DMS53 treated with DMSO at 0.1 percent for 48 hours (cell line): ENCODE measurements at regions not wholly inside any gene's neighbourhood (a gene's known extent, or its start where the extent isn't known, plus 50 kb on each side); places are given as distances from the start of the nearest gene placed in this dataset.

Source experiments
- DNase-seq: peaks from one replicate; lab custom pipeline; 2025; ENCODE audit not compliant: unreplicated experiment; lab: John Stamatoyannopoulos, UW

DNA sequence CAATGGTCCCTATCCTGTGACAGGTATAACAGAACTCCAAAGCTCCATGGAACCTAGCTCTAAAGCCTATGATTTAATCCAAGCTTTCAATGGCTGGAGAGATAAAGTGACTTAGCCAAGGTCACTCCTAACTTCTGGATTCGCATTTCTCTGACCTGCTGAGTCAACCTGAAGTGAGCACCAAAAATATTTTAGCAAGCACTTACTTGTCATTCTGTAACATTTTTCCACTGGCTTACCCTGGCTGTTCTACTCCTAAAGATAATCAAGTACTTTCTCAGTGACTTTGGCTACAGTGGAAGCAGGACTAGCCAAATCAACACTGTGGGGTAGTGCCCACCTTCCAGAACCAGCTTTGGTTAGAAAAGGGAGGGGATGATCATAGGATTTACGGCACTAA, 188.3 kb downstream of the OGFRL1 start:
- DNase-seq: no peak

DNA sequence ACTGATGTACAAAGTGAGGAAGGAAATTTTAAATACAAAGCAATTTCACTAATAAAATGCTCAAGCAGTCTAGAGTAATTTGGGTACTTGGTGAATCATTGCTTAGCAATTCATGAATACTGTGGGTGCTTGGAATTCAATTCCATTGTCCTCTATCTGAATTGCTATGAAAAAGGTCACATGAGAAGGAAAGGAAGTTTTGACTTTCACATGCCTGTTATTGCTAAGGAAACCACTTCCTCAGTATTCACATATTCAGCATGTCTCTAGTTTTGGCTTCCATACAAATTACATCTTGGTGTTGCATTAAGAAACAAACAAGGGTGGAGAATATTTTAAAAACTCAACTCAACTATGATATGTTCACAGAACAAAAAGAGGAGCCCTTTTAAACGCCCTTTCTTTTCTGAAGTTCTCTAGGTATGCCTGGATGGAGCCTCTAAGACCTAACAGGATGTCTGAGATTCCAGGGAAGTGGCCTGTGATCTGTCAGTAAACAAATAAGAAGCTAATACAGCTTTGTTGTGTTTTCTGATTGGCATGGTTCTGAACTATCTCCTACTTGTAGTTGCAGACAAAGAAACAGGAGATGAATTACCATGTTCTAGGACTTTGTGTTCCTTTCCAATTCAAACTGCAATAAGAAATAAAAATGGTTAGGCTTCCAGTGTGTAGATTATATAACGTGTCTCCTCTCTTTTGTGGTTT, 190.4 kb downstream of the OGFRL1 start:
- DNase-seq: no peak

DNA sequence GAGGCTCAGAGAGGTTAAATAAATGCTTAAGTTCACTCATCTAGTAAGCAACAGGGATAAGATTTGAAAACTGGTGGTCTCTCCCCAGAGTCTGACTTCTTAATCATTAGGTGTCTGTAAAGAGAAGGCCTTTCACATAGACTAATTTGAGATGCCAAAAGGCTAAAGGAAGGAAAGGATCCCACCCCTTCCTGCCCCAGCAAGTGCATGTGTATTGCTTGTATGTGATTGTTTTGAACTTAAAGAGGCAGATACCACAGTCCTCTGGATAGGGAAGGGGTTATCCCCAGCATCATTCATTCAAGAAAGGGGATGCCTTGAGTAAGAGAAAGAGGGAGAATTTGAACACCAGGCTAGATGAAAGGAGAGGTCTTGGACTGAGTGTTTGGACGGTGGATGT, 192.0 kb downstream of the OGFRL1 start:
- DNase-seq: no peak

DNA sequence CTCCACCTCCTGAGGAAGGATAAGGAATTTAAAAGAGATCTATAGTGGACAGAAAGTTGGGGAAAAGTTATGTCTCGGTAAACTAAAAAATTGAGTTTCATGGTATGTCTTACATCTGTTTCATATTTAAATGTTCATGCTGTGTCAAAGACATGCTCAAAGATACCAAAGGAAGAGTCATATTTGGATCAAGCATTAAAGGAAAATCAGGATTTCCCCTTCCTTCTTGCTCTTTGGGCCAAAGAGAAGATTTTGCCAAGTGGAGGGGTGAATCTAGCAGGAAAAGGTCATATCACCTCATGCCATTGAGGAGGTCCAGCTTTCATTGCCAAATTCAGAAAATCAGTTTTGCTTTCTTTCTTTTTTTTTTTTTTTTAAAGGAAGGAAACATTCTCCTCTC, 192.4 kb downstream of the OGFRL1 start:
- no peak for DNase-seq

DNA sequence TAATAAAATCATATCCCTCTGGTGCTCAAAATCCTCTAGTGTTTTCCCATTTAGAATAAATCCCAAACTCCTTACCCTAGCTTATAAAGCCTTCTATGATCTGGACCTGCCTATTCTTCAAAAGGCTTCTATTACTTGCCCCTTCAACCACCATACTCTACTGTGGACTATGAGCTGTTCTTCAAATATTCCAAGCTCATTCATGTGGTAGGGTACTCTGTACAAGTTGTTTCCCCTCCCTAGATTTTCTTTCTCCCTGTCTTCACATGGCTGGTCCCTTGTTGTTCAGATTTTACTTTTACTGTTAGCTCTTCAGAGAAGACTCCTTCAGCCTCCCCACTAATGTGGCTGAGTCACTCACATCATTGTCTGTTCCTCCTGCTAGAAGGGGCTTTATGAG, 193.2 kb downstream of the OGFRL1 start:
- no peak for DNase-seq

DNA sequence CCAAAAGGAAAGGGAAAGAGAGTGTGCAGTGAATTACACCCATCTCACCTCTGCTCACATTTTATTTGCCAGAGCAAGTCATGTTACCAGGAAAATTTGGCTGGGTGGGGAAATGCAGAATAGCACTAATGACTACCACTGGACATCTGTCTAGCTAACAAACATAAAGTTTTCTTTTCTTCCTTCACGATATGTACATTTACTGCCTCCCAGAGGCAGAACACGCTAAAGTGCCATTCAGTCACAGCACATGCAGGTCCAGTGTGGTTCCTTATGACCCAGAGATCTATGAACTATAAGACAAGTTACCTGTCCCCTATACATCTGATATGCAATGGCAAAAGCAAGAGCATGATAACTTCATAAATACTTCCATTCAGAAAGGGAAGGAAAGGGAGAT, 194.1 kb downstream of the OGFRL1 start:
- no peak for DNase-seq

DNA sequence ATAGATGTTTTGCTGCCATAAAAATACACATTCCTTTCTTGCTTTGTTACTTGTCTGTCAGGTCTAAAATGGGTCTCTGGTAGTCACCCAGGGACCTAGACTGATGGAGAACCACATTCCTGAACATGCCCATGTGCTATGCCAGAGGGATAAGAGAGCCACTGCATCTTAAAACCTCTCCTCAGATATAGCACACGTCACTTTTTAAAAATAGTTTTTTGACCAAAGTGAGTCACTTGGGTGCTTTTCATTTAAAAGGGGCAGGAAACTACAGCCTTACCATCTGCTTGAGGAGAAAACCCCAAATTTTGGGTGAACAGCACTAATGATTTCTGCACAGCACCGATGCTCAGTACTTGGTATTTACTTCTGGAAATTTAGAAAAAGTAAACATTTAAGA, 197.8 kb downstream of the OGFRL1 start:
- DNase-seq: no peak

DNA sequence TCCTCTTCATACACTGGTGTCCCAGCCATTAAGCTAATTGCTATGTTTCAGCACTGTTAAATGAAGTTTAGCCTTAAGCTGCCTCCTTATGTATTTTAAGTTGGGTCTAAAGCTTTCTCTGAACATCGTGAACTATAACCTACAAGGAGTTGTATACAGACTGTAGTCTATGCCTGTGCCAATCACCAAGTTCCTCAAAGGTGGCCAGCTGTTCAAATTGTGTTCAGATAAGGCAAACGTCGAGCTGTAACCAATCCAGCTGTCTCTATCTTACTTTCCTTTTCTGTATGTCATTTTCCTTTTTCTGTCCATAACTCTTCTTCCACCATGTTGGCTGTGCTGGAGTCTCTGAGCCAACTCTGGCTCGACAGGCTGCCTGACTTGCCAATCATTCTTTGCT, 199.6 kb downstream of the OGFRL1 start:
- DNase-seq: no peak

DNA sequence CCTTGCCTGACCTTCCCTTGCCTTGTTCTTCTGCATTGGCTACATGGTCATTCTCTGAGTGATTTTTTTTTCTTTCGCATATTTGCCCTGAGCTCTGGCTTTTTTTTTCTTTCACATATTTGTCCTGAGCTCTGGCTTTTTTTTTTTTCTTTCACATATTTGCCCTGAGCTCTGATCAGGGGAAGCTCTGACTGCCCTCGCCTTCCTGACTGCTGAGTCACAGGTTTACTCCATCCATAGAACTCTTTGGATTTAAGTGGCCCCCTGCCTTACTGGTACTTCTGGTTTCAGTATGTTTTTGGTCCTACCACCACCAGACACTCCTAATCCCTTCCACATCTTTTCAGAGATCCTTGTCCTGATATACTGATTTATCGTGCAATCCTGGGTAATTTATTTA, 201.1 kb downstream of the OGFRL1 start:
- DNase-seq: peak; percentile 90

DNA sequence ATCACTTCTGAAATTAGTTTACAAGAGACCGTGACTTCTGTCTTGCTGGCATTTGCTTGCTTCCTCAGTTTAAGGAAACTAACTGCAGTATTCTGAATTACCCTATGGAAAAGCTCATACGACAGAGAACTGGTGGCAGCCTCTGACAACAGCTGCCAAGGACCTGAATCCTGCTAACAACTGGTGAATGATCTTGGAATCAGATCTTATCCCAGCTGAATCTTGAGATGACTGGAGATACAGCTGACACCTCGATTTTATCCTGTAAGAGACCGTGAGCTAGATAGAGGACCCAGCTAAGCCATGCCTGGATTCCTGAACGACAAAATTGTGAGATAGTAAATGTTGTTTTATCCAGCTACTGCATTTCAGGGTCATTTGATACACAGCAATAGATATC, 202.3 kb downstream of the OGFRL1 start:
- no peak for DNase-seq

DNA sequence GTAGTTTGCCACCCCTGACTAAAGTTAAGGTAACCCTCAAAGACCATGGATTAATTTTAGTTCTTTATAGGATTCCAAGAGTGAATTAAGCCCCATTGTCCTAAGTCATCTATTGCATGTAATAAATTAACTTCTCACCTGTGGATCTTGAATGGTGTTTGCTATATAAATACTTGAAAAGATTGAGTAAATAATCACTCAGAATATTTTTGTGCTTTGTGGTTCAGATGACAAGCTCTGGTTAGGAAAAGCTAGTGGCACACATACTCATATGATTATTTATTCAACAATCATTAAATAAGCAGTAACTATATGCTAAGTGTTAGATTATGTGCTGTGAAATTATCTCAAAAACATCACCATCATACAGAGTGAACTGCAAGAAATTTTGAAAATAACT, 203.2 kb downstream of the OGFRL1 start:
- DNase-seq: peak; percentile 83

DNA sequence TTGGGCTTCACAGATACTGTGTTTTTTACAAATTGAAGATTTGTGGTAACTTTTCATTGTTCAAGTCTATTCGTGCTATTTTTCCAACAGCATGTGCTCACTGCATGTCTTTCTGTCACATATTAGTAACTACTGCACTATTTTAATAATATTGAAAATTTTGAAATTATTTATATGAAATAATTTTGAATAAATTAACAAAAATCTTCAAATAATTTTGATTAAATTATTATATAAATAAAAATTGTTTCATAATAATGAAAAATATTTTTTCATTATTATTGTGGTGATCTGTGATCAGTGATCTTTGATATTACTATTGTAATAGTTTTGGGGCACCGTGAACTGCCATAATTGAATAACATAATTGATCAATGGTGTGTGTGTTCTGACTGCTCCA, 204.1 kb downstream of the OGFRL1 start:
- DNase-seq: no peak

DNA sequence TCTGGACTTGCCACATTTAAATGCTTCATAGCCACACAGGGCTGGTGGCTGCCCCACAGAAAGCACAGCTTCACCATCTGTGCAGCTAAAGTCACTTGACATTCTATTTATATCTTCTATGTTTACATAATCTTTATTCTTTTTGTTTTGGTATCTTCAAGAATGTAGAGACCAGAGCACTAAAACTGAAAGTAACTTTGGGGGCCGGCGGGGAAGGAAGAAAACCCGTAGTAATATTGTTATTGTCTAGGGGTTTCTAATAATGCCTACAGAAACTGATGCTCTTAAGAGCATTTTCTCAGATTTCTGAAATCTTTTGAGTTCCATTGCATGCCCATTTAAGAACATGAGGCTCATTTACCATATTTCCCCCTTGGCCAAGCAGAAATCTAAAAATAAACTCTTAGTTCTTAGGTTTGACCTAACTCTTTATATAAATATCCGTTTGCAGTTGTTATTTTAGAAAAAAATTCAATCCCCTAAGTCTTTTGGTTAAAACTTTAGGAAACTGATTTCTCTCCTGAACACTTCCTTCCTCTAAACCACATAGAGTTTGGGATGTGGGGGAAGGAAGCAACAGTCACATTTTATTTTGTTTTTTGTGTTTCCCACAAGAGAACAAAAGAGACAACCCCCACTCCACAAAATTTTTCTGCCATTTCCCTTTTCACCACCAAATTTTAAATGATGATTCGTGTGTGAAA, 207.6 kb downstream of the OGFRL1 start:
- DNase-seq: peak; percentile 37

DNA sequence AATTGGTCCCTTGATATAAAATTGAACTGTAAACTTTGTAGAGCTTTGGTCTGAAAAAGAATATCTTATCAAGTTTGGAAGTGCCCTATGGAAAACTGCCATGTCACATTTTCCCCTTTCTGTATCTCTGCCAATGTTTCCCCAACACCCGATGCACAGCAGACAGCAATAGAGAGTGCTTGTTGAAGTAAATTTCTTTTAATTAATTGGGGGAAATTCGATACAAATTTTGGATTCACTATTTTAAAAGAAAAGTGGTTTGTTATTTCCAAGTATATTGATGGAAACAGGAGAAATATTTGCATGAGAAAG, 208.1 kb downstream of the OGFRL1 start:
- no peak for DNase-seq

DNA sequence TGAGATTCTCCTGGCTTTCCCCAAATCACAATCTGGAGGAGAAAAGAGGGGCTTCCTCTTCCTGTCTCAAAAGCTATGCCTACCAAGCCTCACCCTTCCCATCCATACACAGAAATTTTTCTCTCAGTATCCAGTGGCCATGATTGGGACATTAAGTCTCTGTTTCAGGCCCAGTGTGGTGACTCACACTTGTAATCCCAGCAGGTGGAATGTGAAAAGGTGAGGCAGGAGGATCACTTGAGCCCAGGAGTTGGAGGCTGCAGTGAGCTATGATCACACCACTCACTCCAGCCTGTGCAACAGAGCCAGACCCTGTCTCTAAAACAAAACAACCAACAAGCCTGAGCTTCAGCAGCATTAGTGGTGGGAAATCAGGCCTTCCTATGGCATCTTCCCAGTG, 210.0 kb downstream of the OGFRL1 start:
- DNase-seq: peak; percentile 55

DNA sequence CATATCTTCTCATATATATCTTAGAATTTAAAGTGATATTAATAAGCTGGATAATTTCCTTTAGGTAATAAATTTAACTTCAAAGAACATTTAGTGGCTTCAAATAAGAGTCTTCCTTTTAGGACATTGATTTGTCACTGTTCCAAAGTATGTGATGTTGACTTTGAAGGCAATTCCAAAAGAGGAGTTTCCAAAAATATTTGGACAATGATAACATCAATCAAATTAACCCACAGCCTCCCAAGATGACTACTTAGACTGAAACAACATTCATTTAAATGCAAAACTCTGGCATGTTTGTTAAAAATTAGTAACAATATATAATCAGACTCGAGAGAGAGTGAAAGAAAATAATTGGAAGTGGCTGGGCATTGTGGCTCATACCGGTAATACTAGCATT, 211.1 kb downstream of the OGFRL1 start:
- DNase-seq: no peak

DNA sequence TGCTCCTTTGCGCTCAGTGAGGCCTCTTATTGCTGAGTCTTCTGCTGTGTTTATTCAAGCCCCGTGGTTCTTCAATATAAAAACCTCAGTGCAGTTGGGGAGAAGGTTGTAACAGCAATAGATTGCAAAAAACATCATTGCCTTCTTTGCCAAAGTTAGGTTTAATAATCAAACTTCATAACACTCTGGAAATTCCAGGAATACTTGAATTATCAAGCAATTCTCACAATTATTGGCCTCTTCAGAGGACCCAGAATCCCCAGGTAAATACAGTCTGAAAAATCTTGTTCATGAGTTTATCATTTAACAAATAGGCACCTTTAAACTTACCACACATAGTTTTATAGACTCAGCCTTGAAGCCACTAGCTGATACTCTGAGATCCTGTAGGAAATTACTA, 213.6 kb downstream of the OGFRL1 start:
- no peak for DNase-seq

DNA sequence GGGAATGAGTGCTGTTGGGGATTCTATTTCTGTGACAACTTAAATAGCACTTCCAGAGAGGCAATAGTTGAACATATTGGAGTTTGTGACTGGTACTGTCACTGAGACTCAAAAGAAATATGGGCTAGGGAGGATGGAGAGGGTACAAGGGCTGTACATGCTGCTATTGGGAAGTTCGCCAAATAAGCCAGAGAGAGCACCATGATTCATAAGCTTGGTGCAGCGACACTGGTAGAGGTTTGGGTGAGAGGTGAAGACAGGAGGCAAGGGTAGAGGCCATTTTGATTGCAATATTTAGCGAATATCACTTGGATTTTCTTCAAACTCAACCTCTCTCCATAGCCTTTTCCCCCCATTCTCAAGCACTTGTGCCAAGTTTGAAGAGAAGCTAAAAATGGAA, 214.3 kb downstream of the OGFRL1 start:
- DNase-seq: no peak

DNA sequence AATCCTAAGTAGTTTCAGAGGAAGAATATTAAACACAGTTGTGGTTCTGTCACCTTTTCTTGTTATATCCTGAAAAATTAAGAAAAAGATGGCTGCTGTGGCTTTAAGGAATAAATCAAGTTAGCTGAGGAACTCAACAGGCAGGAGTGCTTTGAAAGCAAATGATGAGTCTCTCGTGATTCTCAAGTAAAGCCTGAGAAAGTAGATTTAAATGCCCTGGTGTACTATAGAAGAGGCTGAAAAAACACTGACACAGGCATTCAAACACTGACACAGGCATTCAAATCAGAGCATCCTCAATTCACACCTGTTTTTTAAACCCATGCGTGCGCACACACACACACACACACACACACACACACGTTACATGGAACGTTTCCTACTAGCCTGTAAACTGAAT, 218.6 kb downstream of the OGFRL1 start:
- DNase-seq: no peak

DNA sequence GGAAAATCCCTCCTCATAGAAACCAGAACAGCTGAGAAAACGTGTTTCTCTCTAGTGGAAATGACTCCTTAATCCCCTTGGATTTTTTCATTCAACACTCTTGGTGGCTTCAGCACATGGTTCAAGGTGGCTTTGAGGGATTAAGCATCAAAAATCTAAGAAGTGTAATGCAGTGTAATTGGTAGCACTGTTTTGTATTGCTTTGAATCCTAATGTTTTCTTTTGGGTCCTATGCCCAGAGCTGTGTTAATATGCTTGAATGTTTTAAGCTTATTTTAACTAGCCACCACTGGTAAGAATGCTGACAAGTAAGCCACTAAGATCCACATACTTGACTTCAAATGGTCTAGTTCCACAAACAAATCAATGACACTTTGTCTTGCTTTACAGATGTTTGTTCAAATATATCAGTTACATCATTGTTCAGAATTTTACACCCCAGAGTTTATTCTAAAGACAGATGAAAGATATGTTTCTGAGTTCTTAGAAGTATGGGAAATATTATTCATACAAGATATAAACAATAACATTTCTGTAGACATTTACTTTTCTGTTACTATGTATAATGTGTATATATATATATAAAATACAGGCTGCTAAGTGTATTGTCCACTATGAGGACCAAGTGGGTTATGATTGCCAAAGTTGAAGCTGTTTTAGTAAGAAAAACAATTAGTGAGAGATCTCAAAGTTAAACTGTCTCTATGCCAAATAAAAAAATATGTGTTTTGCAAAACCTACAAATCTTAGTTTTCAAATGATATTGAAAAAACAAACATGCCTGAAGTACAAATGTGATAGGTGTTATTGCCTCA, 220.8 kb downstream of the OGFRL1 start:
- peak; percentile 80 for DNase-seq

DNA sequence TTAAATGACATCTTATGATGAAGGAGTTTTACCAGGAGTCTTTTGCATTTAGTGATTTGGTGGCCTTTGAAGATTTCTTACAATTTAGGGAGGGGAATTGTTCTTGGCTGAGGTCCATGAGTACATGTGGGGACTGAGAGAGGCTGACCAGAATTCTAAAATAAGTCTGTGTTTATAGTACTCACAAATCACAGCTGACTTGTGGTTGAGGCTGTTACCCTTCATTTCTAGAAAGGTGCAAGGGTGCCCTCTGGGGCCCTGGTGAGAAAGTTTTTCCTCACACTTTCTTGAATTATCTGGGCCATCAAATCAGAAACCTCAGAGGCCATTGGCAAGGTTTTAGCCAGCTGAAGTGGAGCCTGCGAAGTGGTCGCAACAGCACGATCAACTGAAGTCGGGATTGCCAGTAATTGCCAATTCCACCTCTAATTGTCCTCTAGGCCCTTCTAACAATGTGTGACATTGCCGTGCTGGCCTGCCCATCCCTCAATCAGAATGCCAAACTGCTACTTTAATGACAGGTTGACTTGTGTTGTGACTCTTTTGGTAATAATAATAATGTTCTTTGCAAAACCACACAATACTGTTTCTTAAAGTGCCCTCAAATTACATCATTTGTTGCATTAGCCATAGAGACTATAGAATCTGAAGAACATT, 221.6 kb downstream of the OGFRL1 start:
- peak; percentile 90 for DNase-seq

DNA sequence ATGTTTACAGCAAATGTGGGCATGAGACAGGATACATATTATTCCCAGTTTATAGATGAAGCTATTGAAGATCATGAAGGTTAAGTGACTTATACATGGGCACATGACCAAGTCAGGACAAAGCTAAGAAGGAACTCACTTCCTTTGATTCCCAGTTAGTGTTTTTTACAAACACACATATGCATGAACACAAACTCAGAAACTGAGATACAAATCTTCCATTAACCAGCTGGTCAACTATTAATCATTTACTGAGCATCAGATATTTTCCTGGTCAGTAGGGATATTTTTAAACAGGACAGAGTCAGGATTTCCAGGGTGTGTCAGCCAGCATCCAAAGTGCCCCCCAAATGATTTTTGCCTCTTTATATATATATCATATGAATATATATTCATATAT, 222.2 kb downstream of the OGFRL1 start:
- no peak for DNase-seq
